Hepatocyte (in vitro differentiated cells): ENCODE measurements at regions not wholly inside any gene's neighbourhood (a gene's known extent, or its start where the extent isn't known, plus 50 kb on each side); places are given as distances from the start of the nearest gene placed in this dataset.

Source experiments
- DNase-seq: peaks from one replicate; pipeline ENCODE4 v3.0.0-alpha.2; 2016; ENCODE audit warnings: low spot score
- H2AFZ ChIP-seq: fragments of 200-600 bp; sonication (generic); 2 replicates; pipeline ENCODE4 v1.6.0; 2016; ENCODE audit warnings: antibody characterized with exemption, mild to moderate bottlenecking
- H3K27ac ChIP-seq: fragments of 200-600 bp; sonication (generic); 2 replicates; pipeline ENCODE4 v1.5.1; 2016; ENCODE audit warnings: mild to moderate bottlenecking
- H3K27me3 ChIP-seq: fragments of 200-600 bp; sonication (generic); 2 replicates; pipeline ENCODE4 v1.6.1; 2016
- H3K36me3 ChIP-seq: fragments of 200-600 bp; sonication (generic); replicated peaks from 2 replicates; pipeline ENCODE4 v1.5.1; 2016; ENCODE audit warnings: low read depth; ENCODE audit not compliant: insufficient read depth
- H3K4me1 ChIP-seq: fragments of 200-600 bp; sonication (generic); 2 replicates; pipeline ENCODE4 v1.5.1; 2016; ENCODE audit warnings: mild to moderate bottlenecking, moderate library complexity; ENCODE audit not compliant: insufficient read depth
- H3K4me2 ChIP-seq: fragments of 200-600 bp; sonication (generic); 2 replicates; pipeline ENCODE4 v1.6.0; 2016
- H3K4me3 ChIP-seq: fragments of 200-600 bp; sonication (generic); 2 replicates; pipeline ENCODE4 v1.5.1; 2016; ENCODE audit warnings: mild to moderate bottlenecking
- H3K79me2 ChIP-seq: fragments of 200-600 bp; sonication (generic); 2 replicates; pipeline ENCODE4 v1.6.0; 2017; ENCODE audit warnings: mild to moderate bottlenecking
- H3K9me2 ChIP-seq: fragments of 200-600 bp; sonication (generic); replicated peaks from 2 replicates; pipeline ENCODE4 v1.6.0; 2017; ENCODE audit warnings: mild to moderate bottlenecking; ENCODE audit not compliant: insufficient read depth
- H3K9me3 ChIP-seq: fragments of 200-600 bp; sonication (generic); 2 replicates; pipeline ENCODE4 v1.5.1; 2016; ENCODE audit warnings: low read depth, mild to moderate bottlenecking
- H4K20me1 ChIP-seq: fragments of 200-600 bp; sonication (generic); 2 replicates; pipeline ENCODE4 v1.6.0; 2016; ENCODE audit warnings: mild to moderate bottlenecking; ENCODE audit not compliant: insufficient read depth, poor library complexity, severe bottlenecking
- EZH2 ChIP-seq: fragments of 200-600 bp; sonication (generic); IDR thresholded peaks from 2 replicates; pipeline ENCODE4 v1.6.1; 2016; ENCODE audit warnings: antibody characterized with exemption, mild to moderate bottlenecking, borderline replicate concordance
- EZH2phosphoT487 ChIP-seq: fragments of 200-600 bp; sonication (generic); IDR thresholded peaks from one replicate; pipeline ENCODE4 v1.6.1; 2018; ENCODE audit warnings: antibody characterized with exemption, mild to moderate bottlenecking, low read depth, moderate library complexity; ENCODE audit not compliant: unreplicated experiment, severe bottlenecking
- WGBS: methylation state at CpG from one replicate; pipeline ENCODE4 v1.1.6; 2016; ENCODE audit warnings: low lambda C conversion rate; ENCODE audit errors: missing lambda C conversion rate; 5-methylcytosine and 5-hydroxymethylcytosine counted together
- TF ChIP-seq, protein P1 (sequence below): fragments of 200-600 bp; sonication (generic); IDR thresholded peaks from 2 replicates; pipeline ENCODE4 v1.5.1; 2016; ENCODE audit warnings: antibody characterized with exemption, mild to moderate bottlenecking; ENCODE audit not compliant: poor library complexity

- Histone ChIP-seq H4K20me1 (no peaks in the 10 kb centered on the region), H3K36me3 (no peaks in the 10 kb centered on the region)
- no peak for DNase-seq
Measured at GRCh38 chr3:18239674-18240073, 185.5 kb downstream of the SATB1 start.

DNA sequence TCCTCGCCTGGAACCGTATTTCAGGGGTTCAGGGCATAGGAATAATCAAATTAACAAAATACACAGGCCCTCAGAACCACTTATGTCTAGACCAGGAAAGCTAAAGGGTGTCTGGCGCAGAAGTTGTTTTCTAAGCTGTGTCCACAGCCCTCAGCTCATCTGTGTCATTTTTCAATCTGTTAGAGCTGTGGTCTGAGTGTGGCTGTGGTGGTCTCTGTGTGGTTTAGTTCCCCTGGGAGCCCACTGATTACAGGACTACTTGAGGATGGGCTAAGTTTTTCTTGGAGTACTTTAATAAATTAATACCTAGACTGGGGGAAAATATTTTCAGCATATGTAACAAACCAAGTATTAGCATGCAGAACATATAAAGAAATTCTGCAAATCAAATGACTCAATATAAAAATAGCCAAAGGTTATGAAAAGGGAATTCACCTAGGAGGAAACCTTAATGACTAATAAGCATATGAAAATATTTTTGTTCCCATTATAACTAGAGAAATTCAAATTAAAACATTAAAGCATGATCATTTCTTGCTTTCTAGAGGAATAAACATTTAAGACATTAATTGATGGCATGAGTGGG lies 186.3 kb downstream of the SATB1 start:
- Histone ChIP-seq H3K27ac (no peak overlapping the region), H4K20me1 (no peaks in the 10 kb centered on the region), H3K9me2 (no peaks in the 10 kb centered on the region), H3K36me3 (no peaks in the 10 kb centered on the region), H3K27me3 (no peaks in the 10 kb centered on the region), H3K4me1 (peaks cover 6% of the 10 kb centered on the region), H3K79me2 (no peaks in the 10 kb centered on the region), H3K4me3 (no peak overlapping the region), H3K4me2 (no peak overlapping the region), H3K9me3 (no peaks in the 10 kb centered on the region), H2AFZ (no peak overlapping the region)
- no peak for TF ChIP-seq EZH2
- TF ChIP-seq, protein P1, sequence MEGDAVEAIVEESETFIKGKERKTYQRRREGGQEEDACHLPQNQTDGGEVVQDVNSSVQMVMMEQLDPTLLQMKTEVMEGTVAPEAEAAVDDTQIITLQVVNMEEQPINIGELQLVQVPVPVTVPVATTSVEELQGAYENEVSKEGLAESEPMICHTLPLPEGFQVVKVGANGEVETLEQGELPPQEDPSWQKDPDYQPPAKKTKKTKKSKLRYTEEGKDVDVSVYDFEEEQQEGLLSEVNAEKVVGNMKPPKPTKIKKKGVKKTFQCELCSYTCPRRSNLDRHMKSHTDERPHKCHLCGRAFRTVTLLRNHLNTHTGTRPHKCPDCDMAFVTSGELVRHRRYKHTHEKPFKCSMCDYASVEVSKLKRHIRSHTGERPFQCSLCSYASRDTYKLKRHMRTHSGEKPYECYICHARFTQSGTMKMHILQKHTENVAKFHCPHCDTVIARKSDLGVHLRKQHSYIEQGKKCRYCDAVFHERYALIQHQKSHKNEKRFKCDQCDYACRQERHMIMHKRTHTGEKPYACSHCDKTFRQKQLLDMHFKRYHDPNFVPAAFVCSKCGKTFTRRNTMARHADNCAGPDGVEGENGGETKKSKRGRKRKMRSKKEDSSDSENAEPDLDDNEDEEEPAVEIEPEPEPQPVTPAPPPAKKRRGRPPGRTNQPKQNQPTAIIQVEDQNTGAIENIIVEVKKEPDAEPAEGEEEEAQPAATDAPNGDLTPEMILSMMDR = no peak
- no peak for TF ChIP-seq EZH2phosphoT487
- DNase-seq = no peak
- WGBS = 84% methylated on average over 3 of the region's 3 CpGs

More at GRCh38 chr3:18239674-18240073, 185.5 kb downstream of the SATB1 start:
- Histone ChIP-seq H3K4me2 (no peak overlapping the region), H3K9me3 (no peaks in the 10 kb centered on the region), H3K9me2 (no peaks in the 10 kb centered on the region), H3K27me3 (no peaks in the 10 kb centered on the region), H3K4me1 (no peaks in the 10 kb centered on the region), H3K4me3 (no peak overlapping the region), H3K27ac (no peak overlapping the region), H3K79me2 (no peaks in the 10 kb centered on the region), H2AFZ (no peak overlapping the region)
- 72% methylated on average over 2 of the region's 2 CpGs for WGBS
- TF ChIP-seq EZH2phosphoT487 = no peak
- no peak for TF ChIP-seq EZH2
- TF ChIP-seq, protein P1 = no peak

DNA sequence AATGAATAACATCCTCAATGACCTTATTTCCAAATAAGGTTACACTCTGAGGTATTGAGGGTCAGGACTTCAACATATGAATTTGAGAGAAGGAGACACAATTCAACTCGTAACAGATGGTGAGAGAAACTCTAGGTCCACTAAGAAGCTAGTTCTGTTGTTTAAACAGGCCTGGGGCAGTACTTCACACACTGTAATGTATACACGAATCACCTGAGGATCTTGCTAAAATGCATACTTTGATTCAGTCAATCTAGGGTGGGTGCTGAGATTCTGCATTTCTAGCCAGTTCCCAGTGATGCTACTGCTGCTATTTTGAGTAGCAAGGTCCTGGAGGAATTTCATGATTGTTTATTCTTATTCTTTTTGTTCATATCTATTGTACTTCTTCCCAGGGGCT lies 186.8 kb downstream of the SATB1 start:
- Histone ChIP-seq H3K27ac (no peak overlapping the region), H3K9me3 (no peaks in the 10 kb centered on the region), H3K4me1 (peaks cover 6% of the 10 kb centered on the region), H4K20me1 (no peaks in the 10 kb centered on the region), H3K9me2 (no peaks in the 10 kb centered on the region), H2AFZ (no peak overlapping the region), H3K4me2 (no peak overlapping the region), H3K79me2 (no peaks in the 10 kb centered on the region), H3K4me3 (no peak overlapping the region), H3K36me3 (no peaks in the 10 kb centered on the region), H3K27me3 (no peaks in the 10 kb centered on the region)
- no peak for DNase-seq
- 66% methylated on average over 2 of the region's 2 CpGs for WGBS
- TF ChIP-seq EZH2 (no peak), EZH2phosphoT487 (no peak)
- TF ChIP-seq, protein P1 = no peak
